Activated CD4-positive, alpha-beta T cell treated with anti-CD3 and anti-CD28 coated beads, Interleukin-2, amount 10 ng/mL, durations not matched to agents 24 days and 14 days (primary cell): ENCODE measurements at regions not wholly inside any gene's neighbourhood (a gene's known extent, or its start where the extent isn't known, plus 50 kb on each side); places are given as distances from the start of the nearest gene placed in this dataset.

ENCODE experiments used
- DNase-seq: peaks from one replicate; pipeline ENCODE4 v3.0.0; 2022
- H3K27ac Mint-ChIP-seq: one replicate; pipeline ENCODE4 v1.8.0; 2022; ENCODE audit warnings: mild to moderate bottlenecking, mixed read lengths
- H3K27me3 Mint-ChIP-seq: one replicate; pipeline ENCODE4 v1.8.0; 2022; ENCODE audit warnings: mixed read lengths
- H3K36me3 Mint-ChIP-seq: one replicate; pipeline ENCODE4 v1.8.0; 2022; ENCODE audit warnings: low read depth, mild to moderate bottlenecking, mixed read lengths
- H3K4me1 Mint-ChIP-seq: one replicate; pipeline ENCODE4 v1.8.0; 2021; ENCODE audit warnings: mixed read lengths
- H3K4me3 Mint-ChIP-seq: one replicate; pipeline ENCODE4 v1.8.0; 2022; ENCODE audit warnings: mild to moderate bottlenecking, moderate library complexity, mixed read lengths
- H3K9me3 Mint-ChIP-seq: one replicate; pipeline ENCODE4 v1.8.0; 2021; ENCODE audit warnings: mixed read lengths
- intact Hi-C: fragments of 100-400 bp; cut with micrococcal nuclease; formaldehyde crosslinking; loops from one replicate; pipeline ENCODE4 v1.15.1; 2023

DNA sequence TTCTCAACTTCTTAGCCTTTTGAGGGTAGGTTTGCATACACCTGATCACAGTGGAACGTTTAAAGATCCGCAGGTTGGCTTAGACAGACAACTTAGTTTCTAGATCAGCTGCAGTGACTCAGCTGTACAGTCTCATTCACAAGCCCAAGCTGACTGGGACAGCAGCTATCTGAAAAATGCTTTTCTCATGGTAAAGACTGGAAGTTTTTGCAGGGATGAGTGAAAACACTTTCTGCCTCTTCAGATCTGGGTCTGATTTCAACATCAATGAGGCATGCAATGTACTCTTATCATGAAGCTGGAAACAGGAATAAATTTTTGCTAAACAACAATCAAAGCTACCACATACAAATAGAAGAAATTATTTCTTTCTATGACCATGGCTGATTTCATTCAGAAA, 61.1 kb upstream of the PTBP2 start:
- no peak overlapping the region for H3K4me3 Mint-ChIP-seq
- H3K27ac Mint-ChIP-seq = no peak overlapping the region
- intact Hi-C loops = no loop called here
- no peaks in the 10 kb centered on the region for H3K4me1 Mint-ChIP-seq
- DNase-seq = no peak
- peaks cover under 1% of the 10 kb centered on the region for H3K9me3 Mint-ChIP-seq
- H3K27me3 Mint-ChIP-seq = no peaks in the 10 kb centered on the region
- no peaks in the 10 kb centered on the region for H3K36me3 Mint-ChIP-seq
